Heart left ventricle (tissue), 16 donors: ENCODE measurements at regions not wholly inside any gene's neighbourhood (a gene's known extent, or its start where the extent isn't known, plus 50 kb on each side); places are given as distances from the start of the nearest gene placed in this dataset.

Source experiments
- ATAC-seq, 4 donors: fragments of 200-7000 bp; cut with Tn5 transposase; one replicate each; pipeline ENCODE4 v1.9.1; 2020 to 2022; ENCODE audit warnings: moderate library complexity in 4 of 4, mild to moderate bottlenecking in 3 of 4, moderate number of reproducible peaks in 1 of 4
- DNase-seq, 5 donors: peaks; one replicate each; pipeline ENCODE4 v3.0.0-alpha.2; 2020
- H3K27ac ChIP-seq, 12 donors: fragments of 200-600 bp; sonication (generic) in 4 of 12; one replicate each; pipeline versions ENCODE4 v1.5.0 to v1.8.0; 2016 to 2022; ENCODE audit warnings: mild to moderate bottlenecking in 2 of 12
- H3K27me3 ChIP-seq, 9 donors: fragments of 200-600 bp; sonication (generic) in 2 of 9; one replicate each; pipeline versions ENCODE4 v1.5.1 to v1.8.0; 2016 to 2022; ENCODE audit warnings: mild to moderate bottlenecking in 3 of 9
- H3K36me3 ChIP-seq, 9 donors: fragments of 200-600 bp; sonication (generic) in 2 of 9; one replicate each; pipeline versions ENCODE4 v1.5.0 to v1.8.0; 2018 to 2022; ENCODE audit warnings: mild to moderate bottlenecking in 2 of 9
- H3K4me1 ChIP-seq, 12 donors: fragments of 200-600 bp; sonication (generic) in 4 of 12; one replicate each; pipeline versions ENCODE4 v1.5.0 to v1.8.0; 2016 to 2022; ENCODE audit warnings: mild to moderate bottlenecking in 3 of 12
- H3K4me3 ChIP-seq, 12 donors: fragments of 200-600 bp; sonication (generic) in 4 of 12; one replicate each; pipeline versions ENCODE4 v1.5.0 to v1.8.0; 2017 to 2022; ENCODE audit warnings: mild to moderate bottlenecking in 9 of 12, moderate library complexity in 4 of 12
- H3K9me3 ChIP-seq, 12 donors: fragments of 200-600 bp; sonication (generic) in 4 of 12; one replicate each; pipeline versions ENCODE4 v1.5.0 to v1.8.0; 2016 to 2022; ENCODE audit warnings: mild to moderate bottlenecking in 1 of 12
- POLR2A ChIP-seq, 2 donors: fragments of 450-650 bp; IDR thresholded peaks; one replicate each; pipeline ENCODE4 v1.6.1; 2017; ENCODE audit warnings: antibody characterized with exemption in 2 of 2, mild to moderate bottlenecking in 2 of 2, moderate library complexity in 2 of 2
- WGBS, 4 donors: extraction: QIAGEN DNeasy Blood & Tissue Kit in 2 of 4; methylation state at CpG; one replicate each; pipeline versions ENCODE4 v1.1.5 to v1.1.7; 2013 to 2018; 5-methylcytosine and 5-hydroxymethylcytosine counted together
- intact Hi-C, 10 donors: fragments of 100-400 bp; cut with DNase I; formaldehyde crosslinking; loops; one replicate each; pipeline versions ENCODE4 v1.11.1 to v1.14.2; 2022
- TF ChIP-seq, protein P1 (sequence below), 12 donors: fragments of 200-600 bp; sonication (generic) in 4 of 12; IDR thresholded peaks; one replicate each; pipeline versions ENCODE4 v1.5.0 to v1.8.0; 2018 to 2022; ENCODE audit warnings: antibody characterized with exemption in 12 of 12, mild to moderate bottlenecking in 5 of 12
- donor health status: ischemic (EF 13 %, LVEDD 7.1; RV severe dilation, severe dysfunction).
- donor health status: healthy with polysubstance abuse.
- donor health status: DM: no; HTN: yes; CAD: no.
- donor health status: DM: no; HTN: no; CAD: no.
- donor health status: ischemic (EF 25% LVEDD 6.9; RV normal size, moderate dysfunction).
- donor health status: ischemic (EF 25% LVEDD 5.7; RV mildly dilated, moderate dysfunction).
- donor health status: healthy.
- donor health status: DM: yes; HTN: yes; CAD: no.
- donor health status: ischemic (EF 35%, LVEDD 5.7; RV mildly dilated, moderate dysfunction).
- donor health status: nonischemic (EF 11% LVEDD 7.7; RV severe dilation, severe dysfunction).
- donor health status: DM: yes; HTN: yes; CAD: no.
- donor health status: PGD.
- donor health status: ischemic (EF 29% LVEDD 5.4; RV normal size, mild dysfunction).
- donor health status: nonischemic (EF 23%, LVEDD 6.1; RV moderate dilation, normal function).

DNA sequence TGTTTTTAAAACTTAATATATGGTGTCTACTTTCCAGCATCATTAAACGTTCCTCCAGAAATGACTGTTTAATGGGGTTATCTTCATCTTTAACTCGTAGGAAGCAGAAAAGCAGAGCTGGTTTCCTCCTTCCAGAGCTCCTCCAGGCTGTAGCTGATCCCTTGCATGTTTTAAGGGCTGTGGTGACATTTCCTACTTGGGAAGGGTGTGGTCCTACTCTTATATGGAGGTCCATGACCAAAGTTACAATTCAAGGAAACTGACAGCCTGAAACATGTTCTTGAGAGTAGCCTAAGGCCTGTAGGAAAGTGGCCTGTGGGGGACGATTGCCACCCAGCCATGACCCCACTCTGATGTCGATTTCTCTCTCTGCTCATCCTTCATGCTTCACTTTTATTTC is 297.1 kb downstream of the GADD45G start:
- intact Hi-C loops = no loop called here
- Histone ChIP-seq H3K36me3 (no peaks in the 10 kb centered on the region), H3K4me1 (peaks cover 0 to 13% (median 0%) of the 10 kb centered on the region in 12 donors), H3K9me3 (no peaks in the 10 kb centered on the region), H3K27me3 (peaks cover 0 to under 1% (median 0%) of the 10 kb centered on the region in 9 donors), H3K4me3 (no peak overlapping the region), H3K27ac (no peak overlapping the region)
- TF ChIP-seq, protein P1, sequence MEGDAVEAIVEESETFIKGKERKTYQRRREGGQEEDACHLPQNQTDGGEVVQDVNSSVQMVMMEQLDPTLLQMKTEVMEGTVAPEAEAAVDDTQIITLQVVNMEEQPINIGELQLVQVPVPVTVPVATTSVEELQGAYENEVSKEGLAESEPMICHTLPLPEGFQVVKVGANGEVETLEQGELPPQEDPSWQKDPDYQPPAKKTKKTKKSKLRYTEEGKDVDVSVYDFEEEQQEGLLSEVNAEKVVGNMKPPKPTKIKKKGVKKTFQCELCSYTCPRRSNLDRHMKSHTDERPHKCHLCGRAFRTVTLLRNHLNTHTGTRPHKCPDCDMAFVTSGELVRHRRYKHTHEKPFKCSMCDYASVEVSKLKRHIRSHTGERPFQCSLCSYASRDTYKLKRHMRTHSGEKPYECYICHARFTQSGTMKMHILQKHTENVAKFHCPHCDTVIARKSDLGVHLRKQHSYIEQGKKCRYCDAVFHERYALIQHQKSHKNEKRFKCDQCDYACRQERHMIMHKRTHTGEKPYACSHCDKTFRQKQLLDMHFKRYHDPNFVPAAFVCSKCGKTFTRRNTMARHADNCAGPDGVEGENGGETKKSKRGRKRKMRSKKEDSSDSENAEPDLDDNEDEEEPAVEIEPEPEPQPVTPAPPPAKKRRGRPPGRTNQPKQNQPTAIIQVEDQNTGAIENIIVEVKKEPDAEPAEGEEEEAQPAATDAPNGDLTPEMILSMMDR (IDR thresholded peaks at IDR 0.05) = no peak
- TF ChIP-seq POLR2A (IDR thresholded peaks at IDR 0.05) = no peak
- no peak for DNase-seq
- 59 to 73% (median 68%) methylated on average over 4 of the region's 4 CpGs for whole genome bisulfite sequencing, 4 donors
- peak in 2 of 4 donors; percentile 28 to 36 for ATAC-seq

DNA sequence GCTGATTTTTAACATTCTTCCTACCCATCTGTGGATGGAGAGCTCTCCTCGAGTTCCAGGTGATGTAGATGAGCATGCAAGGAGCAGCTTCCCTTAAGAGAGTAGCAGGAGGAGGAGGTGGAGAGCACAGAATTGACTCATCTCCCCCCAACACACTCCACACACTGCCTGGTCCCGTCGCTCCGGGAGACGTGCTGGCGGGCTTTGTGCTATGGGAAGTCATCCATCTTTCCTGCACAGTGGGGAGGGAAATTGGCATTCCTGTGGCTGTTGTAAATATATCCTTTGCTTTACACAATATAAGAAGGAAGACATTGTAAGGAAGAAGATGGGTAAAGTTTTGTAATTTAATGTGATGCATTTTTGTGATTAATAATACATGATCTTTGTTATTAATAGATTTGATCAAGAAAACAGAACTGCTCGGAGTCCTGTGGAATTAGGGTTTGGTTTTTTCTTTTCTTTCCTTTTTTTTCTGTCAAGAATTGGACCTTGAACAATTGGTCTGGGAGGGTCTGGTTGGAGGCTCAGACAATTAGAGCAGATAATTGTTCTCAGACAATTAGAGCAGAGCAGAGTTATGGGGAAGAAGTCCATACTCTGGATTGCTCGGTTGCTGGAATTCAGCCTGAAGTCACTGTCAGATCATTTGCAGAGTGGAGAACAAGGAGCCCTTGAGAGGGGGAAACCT is 297.8 kb downstream of the GADD45G start:
- ATAC-seq = no peak
- no peak overlapping the region for H3K27ac ChIP-seq
- 59 to 71% (median 66%) methylated on average over 8 of the region's 8 CpGs for WGBS, 4 donors

DNA sequence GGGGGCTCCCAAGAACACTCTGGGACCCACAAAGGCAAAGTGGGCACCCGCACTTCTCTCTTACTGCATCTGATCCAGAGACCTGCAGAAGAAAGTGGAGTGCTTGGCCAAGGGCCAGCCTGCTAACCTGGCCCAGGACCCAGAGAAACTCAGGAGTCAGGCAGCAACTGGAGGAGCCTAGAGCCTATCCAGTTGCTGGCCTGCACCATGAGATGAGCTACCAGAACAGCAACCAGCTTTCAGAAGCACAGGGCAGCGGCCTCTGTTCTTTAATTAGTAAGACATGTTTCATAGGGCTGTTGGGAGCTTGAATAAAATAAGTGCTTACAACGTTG is 298.3 kb downstream of the GADD45G start:
- ATAC-seq (peak in 2 of 4 donors; percentile 30 to 44), DNase-seq (peak in 1 of 5 donors; percentile 33)
- 60 to 69% (median 66%) methylated on average over 3 of the region's 3 CpGs for WGBS, 4 donors

More for the DNA sequence above, 297.8 kb downstream of the GADD45G start:
- no peaks in the 10 kb centered on the region for H3K27me3 ChIP-seq
- intact Hi-C loops = no loop called here
- H3K4me3 ChIP-seq = no peak overlapping the region
- TF ChIP-seq, protein P1 (IDR thresholded peaks at IDR 0.05) = no peak
- TF ChIP-seq POLR2A (IDR thresholded peaks at IDR 0.05) = no peak
- H3K9me3 ChIP-seq = no peaks in the 10 kb centered on the region
- H3K4me1 ChIP-seq = peaks cover 0 to 13% (median 0%) of the 10 kb centered on the region in 12 donors
- no peak for DNase-seq
- H3K36me3 ChIP-seq = no peaks in the 10 kb centered on the region

DNA sequence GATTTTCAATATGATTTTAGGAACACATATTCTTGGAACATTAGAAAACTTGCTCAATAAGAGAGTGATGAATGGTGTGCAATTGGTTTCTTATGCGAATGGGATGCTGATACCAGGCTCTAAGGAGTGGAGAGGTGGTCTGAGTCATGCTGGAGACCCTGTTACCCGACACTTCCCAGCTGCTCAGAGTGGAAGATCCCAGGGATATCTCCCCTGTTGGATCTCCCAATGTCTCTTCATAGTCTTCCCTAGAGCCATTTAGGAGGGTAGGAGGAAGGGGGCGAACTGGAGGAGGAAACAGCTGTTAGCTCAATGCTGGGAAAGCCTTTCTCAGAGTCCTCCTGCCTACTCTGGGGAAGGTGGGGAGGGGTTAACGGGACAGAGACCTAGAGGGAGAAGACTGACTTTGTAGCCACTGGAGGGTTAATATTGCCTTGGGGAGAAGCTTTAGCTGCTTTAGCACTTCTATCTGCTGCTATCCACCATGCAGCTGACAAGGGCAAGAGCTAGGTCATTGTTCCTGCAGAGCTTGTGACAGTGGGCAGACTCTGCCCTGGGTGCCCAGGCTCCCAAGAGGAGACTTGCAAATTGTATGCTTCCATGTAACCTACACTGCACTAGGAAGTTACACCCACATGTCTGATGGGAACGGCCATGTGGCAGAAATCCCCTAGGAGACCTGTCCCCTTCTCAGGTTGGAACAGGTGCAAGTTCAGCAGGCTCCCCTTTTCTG is 301.0 kb downstream of the GADD45G start:
- no peak for TF ChIP-seq POLR2A (IDR thresholded peaks at IDR 0.05)
- TF ChIP-seq, protein P1 (IDR thresholded peaks at IDR 0.05) = no peak
- Histone ChIP-seq H3K9me3 (no peaks in the 10 kb centered on the region), H3K27ac (no peak overlapping the region), H3K36me3 (no peaks in the 10 kb centered on the region), H3K4me3 (no peak overlapping the region), H3K4me1 (peaks cover 0 to 13% (median 0%) of the 10 kb centered on the region in 12 donors), H3K27me3 (no peaks in the 10 kb centered on the region)
- DNase-seq = no peak
- WGBS, 4 donors = 63 to 75% (median 71%) methylated on average over 5 of the region's 5 CpGs
- ATAC-seq = peak in 3 of 4 donors; percentile 42 to 59 (median 57)
- intact Hi-C loops = no loop called here

More for the DNA sequence above, 298.3 kb downstream of the GADD45G start:
- H3K27ac ChIP-seq = no peak overlapping the region
- intact Hi-C loops = no loop called here
- H3K9me3 ChIP-seq = no peaks in the 10 kb centered on the region
- no peak for TF ChIP-seq POLR2A (IDR thresholded peaks at IDR 0.05)
- TF ChIP-seq, protein P1 (IDR thresholded peaks at IDR 0.05) = no peak
- no peaks in the 10 kb centered on the region for H3K27me3 ChIP-seq
- H3K4me1 ChIP-seq = peaks cover 0 to 13% (median 0%) of the 10 kb centered on the region in 12 donors
- H3K4me3 ChIP-seq = no peak overlapping the region
- no peaks in the 10 kb centered on the region for H3K36me3 ChIP-seq
